ENCODE measurements at regions not wholly inside any gene's neighbourhood (a gene's known extent, or its start where the extent isn't known, plus 50 kb on each side); places are given as distances from the start of the nearest gene placed in this dataset.

- TF ChIP-seq CTCF (conservative IDR thresholded peaks at IDR 0.05) (no peak), EZH2 (IDR thresholded peaks at IDR 0.05; ENCODE audit: low read depth) (no peak)
- no TSS peak for BruUV-seq (replicated peaks)
- Histone ChIP-seq H3F3A (ENCODE audit: insufficient read depth, low read depth) (no peaks in the 10 kb centered on the region), H3K27me3 (ENCODE audit: insufficient read depth, low read depth) (peaks cover 60% of the 10 kb centered on the region), H3K4me1 (replicated peaks; ENCODE audit: insufficient read depth) (0 out of 2 replicates have a peak, but pooled peaks cover 8% of the 10 kb centered on the region), H3K4me3 (no peak overlapping the region), H2AFZ (no peak overlapping the region), H3K79me2 (ENCODE audit: low read depth) (no peaks in the 10 kb centered on the region), H4K20me1 (ENCODE audit: insufficient read depth) (no peaks in the 10 kb centered on the region), H3K9me3 (ENCODE audit: insufficient read depth, low read depth) (no peaks in the 10 kb centered on the region), H3K4me2 (no peak overlapping the region), H3K36me3 (ENCODE audit: low read depth) (no peaks in the 10 kb centered on the region), H3K27ac (no peak overlapping the region), H3K9me2 (ENCODE audit: insufficient read depth) (no peaks in the 10 kb centered on the region)
- ChIA-PET POLR2A (ENCODE audit: unreplicated experiment) (no interaction called here), CTCF (no interaction called here)
- DNase-seq, result no peak
- intact Hi-C loops (cut with micrococcal nuclease; ENCODE audit: unreplicated experiment), result no loop called here
Observed at GRCh38 chr2:236899950-236900640, 185.6 kb upstream of the COPS8 start.

GRCh38 chr2:236901956-236902355, 183.7 kb upstream of the COPS8 start:
- H2AFZ ChIP-seq, result no peak overlapping the region
- DNase-seq, result no peak
- H3K4me3 ChIP-seq, result no peak overlapping the region
- H3K9me2 ChIP-seq (ENCODE audit: insufficient read depth), result no peaks in the 10 kb centered on the region
- H3K4me2 ChIP-seq, result no peak overlapping the region
- H3K27ac ChIP-seq, result no peak overlapping the region
- H3K27me3 ChIP-seq (ENCODE audit: insufficient read depth, low read depth), result peaks cover 70% of the 10 kb centered on the region
- H3K9me3 ChIP-seq (ENCODE audit: insufficient read depth, low read depth), result no peaks in the 10 kb centered on the region
- intact Hi-C loops (cut with micrococcal nuclease; ENCODE audit: unreplicated experiment), result no loop called here
- no peaks in the 10 kb centered on the region for H3F3A ChIP-seq (ENCODE audit: insufficient read depth, low read depth)
- ChIA-PET POLR2A (ENCODE audit: unreplicated experiment) (no interaction called here), CTCF (no interaction called here)
- H3K4me1 ChIP-seq (replicated peaks; ENCODE audit: insufficient read depth), result 0 out of 2 replicates have a peak, but pooled peaks cover 9% of the 10 kb centered on the region
- no peaks in the 10 kb centered on the region for H4K20me1 ChIP-seq (ENCODE audit: insufficient read depth)
- H3K79me2 ChIP-seq (ENCODE audit: low read depth), result no peaks in the 10 kb centered on the region
- no peaks in the 10 kb centered on the region for H3K36me3 ChIP-seq (ENCODE audit: low read depth)
- BruUV-seq (replicated peaks), result no TSS peak
- TF ChIP-seq EZH2 (IDR thresholded peaks at IDR 0.05; ENCODE audit: low read depth), result no peak
- TF ChIP-seq CTCF (conservative IDR thresholded peaks at IDR 0.05), result no peak

- no peak for DNase-seq
- Histone ChIP-seq H3K4me3 (no peak overlapping the region), H3K9me3 (ENCODE audit: insufficient read depth, low read depth) (no peaks in the 10 kb centered on the region), H3K4me1 (replicated peaks; ENCODE audit: insufficient read depth) (0 out of 2 replicates have a peak, but pooled peaks cover 9% of the 10 kb centered on the region), H3K4me2 (no peak overlapping the region), H3F3A (ENCODE audit: insufficient read depth, low read depth) (no peaks in the 10 kb centered on the region), H3K9me2 (ENCODE audit: insufficient read depth) (no peaks in the 10 kb centered on the region), H3K36me3 (ENCODE audit: low read depth) (no peaks in the 10 kb centered on the region), H3K79me2 (ENCODE audit: low read depth) (no peaks in the 10 kb centered on the region), H3K27me3 (ENCODE audit: insufficient read depth, low read depth) (peaks cover 83% of the 10 kb centered on the region), H4K20me1 (ENCODE audit: insufficient read depth) (no peaks in the 10 kb centered on the region), H3K27ac (no peak overlapping the region), H2AFZ (no peak overlapping the region)
- ChIA-PET POLR2A (ENCODE audit: unreplicated experiment) (no interaction called here), CTCF (no interaction called here)
- no peak for TF ChIP-seq CTCF (conservative IDR thresholded peaks at IDR 0.05)
- no peak for TF ChIP-seq EZH2 (IDR thresholded peaks at IDR 0.05; ENCODE audit: low read depth)
- BruUV-seq (replicated peaks), result no TSS peak
- intact Hi-C loops (cut with micrococcal nuclease; ENCODE audit: unreplicated experiment), result no loop called here
Observed at GRCh38 chr2:236903978-236904377, 181.7 kb upstream of the COPS8 start.
